Lower leg skin (tissue), 4 donors: ENCODE measurements at regions not wholly inside any gene's neighbourhood (a gene's known extent, or its start where the extent isn't known, plus 50 kb on each side); places are given as distances from the start of the nearest gene placed in this dataset.

Experiments
- DNase-seq, 2 donors: peaks; one replicate each; pipeline ENCODE4 v3.0.0-alpha.2; 2019; ENCODE audit warnings: low spot score in 2 of 2
- H3K4me3 ChIP-seq: fragments of 200-600 bp; sonication (generic); 2 replicates; pipeline ENCODE4 v1.5.1; 2017; ENCODE audit warnings: mild to moderate bottlenecking, low read depth; ENCODE audit not compliant: poor library complexity, severe bottlenecking
- CTCF ChIP-seq, 3 donors: fragments of 450-650 bp; IDR thresholded peaks; one replicate each; pipeline ENCODE4 v1.5.1; 2016; ENCODE audit warnings: antibody characterized with exemption in 3 of 3, mild to moderate bottlenecking in 3 of 3, moderate library complexity in 2 of 3
- POLR2A ChIP-seq, 2 donors: fragments of 450-650 bp; IDR thresholded peaks; one replicate each; pipeline ENCODE4 v1.6.1; 2016 to 2017; ENCODE audit warnings: antibody characterized with exemption in 2 of 2, mild to moderate bottlenecking in 1 of 2, moderate library complexity in 1 of 2
- WGBS, 2 donors: methylation state at CpG; one replicate each; pipeline ENCODE4 v1.1.5; 2018; 5-methylcytosine and 5-hydroxymethylcytosine counted together
- intact Hi-C: fragments of 100-400 bp; cut with DNase I; formaldehyde crosslinking; loops from one replicate; pipeline ENCODE4 v1.15.0; 2023; ENCODE audit warnings: low total_unique reads

GRCh38 chr1:116257836-116258235 is 115.2 kb upstream of the ATP1A1 start:
- 92 to 93% methylated on average over 3 of the region's 3 CpGs for WGBS, 2 donors

GRCh38 chr1:116258668-116259419 is 114.2 kb upstream of the ATP1A1 start:
- intact Hi-C loops: no loop called here
- no peak for TF ChIP-seq POLR2A (IDR thresholded peaks at IDR 0.05)
- no peak for DNase-seq
- H3K4me3 ChIP-seq: no peak overlapping the region
- 86 to 87% methylated on average over 5 of the region's 5 CpGs for WGBS, 2 donors

More at GRCh38 chr1:116257836-116258235, 115.2 kb upstream of the ATP1A1 start:
- TF ChIP-seq POLR2A (IDR thresholded peaks at IDR 0.05): no peak
- no peak for TF ChIP-seq CTCF (IDR thresholded peaks at IDR 0.05)
- H3K4me3 ChIP-seq: no peak overlapping the region
- intact Hi-C loops: no loop called here
- DNase-seq: no peak

- H3K4me3 ChIP-seq: no peak overlapping the region
- intact Hi-C loops: no loop called here
- DNase-seq: no peak
- no peak for TF ChIP-seq POLR2A (IDR thresholded peaks at IDR 0.05)
- no peak for TF ChIP-seq CTCF (IDR thresholded peaks at IDR 0.05)
- 82 to 87% methylated on average over 2 of the region's 2 CpGs for WGBS, 2 donors
Measured at GRCh38 chr1:116259663-116260062, 113.4 kb upstream of the ATP1A1 start.

- no peak for DNase-seq
- WGBS, 2 donors: 88 to 95% methylated on average over 1 of the region's 1 CpG
- TF ChIP-seq CTCF (IDR thresholded peaks at IDR 0.05) (no peak), POLR2A (IDR thresholded peaks at IDR 0.05) (no peak)
- no peak overlapping the region for H3K4me3 ChIP-seq
- intact Hi-C loops: no loop called here
Measured at GRCh38 chr1:116260115-116260514, 112.9 kb upstream of the ATP1A1 start.

GRCh38 chr1:116260621-116261020 is 112.4 kb upstream of the ATP1A1 start:
- no peak for DNase-seq
- H3K4me3 ChIP-seq: no peak overlapping the region
- TF ChIP-seq CTCF (IDR thresholded peaks at IDR 0.05) (no peak), POLR2A (IDR thresholded peaks at IDR 0.05) (no peak)
- intact Hi-C loops: no loop called here
- WGBS, 2 donors: 81 to 84% methylated on average over 4 of the region's 4 CpGs

GRCh38 chr1:116261227-116261626 is 111.8 kb upstream of the ATP1A1 start:
- intact Hi-C loops: no loop called here
- no peak overlapping the region for H3K4me3 ChIP-seq
- TF ChIP-seq POLR2A (IDR thresholded peaks at IDR 0.05) (no peak), CTCF (IDR thresholded peaks at IDR 0.05) (no peak)
- WGBS, 2 donors: 61 to 71% methylated on average over 7 of the region's 7 CpGs
- no peak for DNase-seq
